ENCODE measurements at regions not wholly inside any gene's neighbourhood (a gene's known extent, or its start where the extent isn't known, plus 50 kb on each side); places are given as distances from the start of the nearest gene placed in this dataset.

DNA sequence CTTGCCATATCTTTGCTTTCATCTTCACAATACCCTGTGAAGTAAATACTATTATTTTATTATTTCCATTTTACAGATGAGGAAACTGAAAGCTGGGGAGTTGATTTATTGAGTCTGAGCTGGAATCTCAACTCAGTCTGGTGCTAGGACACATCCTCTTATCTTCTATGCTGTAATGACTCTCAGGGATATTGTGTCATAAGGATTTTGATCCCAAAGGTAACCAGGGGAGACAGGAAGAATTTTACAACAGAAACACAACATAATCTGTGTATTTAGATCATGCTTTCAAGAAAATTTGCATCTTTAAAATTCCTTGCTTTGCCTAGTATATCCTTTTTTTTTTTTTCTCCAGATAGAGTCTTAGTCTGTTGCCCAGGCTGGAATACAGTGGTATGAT, 123.3 kb upstream of the BTG1 start:
- H3K4me3 ChIP-seq, result no peak overlapping the region
- no peaks in the 10 kb centered on the region for H3K36me3 ChIP-seq
- DNase-seq, result no peak
- H3K27ac ChIP-seq, result no peak overlapping the region
- H3K9me3 ChIP-seq, result no peaks in the 10 kb centered on the region
- TF ChIP-seq, protein P1, sequence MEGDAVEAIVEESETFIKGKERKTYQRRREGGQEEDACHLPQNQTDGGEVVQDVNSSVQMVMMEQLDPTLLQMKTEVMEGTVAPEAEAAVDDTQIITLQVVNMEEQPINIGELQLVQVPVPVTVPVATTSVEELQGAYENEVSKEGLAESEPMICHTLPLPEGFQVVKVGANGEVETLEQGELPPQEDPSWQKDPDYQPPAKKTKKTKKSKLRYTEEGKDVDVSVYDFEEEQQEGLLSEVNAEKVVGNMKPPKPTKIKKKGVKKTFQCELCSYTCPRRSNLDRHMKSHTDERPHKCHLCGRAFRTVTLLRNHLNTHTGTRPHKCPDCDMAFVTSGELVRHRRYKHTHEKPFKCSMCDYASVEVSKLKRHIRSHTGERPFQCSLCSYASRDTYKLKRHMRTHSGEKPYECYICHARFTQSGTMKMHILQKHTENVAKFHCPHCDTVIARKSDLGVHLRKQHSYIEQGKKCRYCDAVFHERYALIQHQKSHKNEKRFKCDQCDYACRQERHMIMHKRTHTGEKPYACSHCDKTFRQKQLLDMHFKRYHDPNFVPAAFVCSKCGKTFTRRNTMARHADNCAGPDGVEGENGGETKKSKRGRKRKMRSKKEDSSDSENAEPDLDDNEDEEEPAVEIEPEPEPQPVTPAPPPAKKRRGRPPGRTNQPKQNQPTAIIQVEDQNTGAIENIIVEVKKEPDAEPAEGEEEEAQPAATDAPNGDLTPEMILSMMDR (IDR thresholded peaks at IDR 0.05), result no peak
- intact Hi-C loops (cut with DNase I; ENCODE audit: low total_unique reads), result no loop called here
- H3K4me1 ChIP-seq, result no peaks in the 10 kb centered on the region
- H3K27me3 ChIP-seq, result no peaks in the 10 kb centered on the region

DNA sequence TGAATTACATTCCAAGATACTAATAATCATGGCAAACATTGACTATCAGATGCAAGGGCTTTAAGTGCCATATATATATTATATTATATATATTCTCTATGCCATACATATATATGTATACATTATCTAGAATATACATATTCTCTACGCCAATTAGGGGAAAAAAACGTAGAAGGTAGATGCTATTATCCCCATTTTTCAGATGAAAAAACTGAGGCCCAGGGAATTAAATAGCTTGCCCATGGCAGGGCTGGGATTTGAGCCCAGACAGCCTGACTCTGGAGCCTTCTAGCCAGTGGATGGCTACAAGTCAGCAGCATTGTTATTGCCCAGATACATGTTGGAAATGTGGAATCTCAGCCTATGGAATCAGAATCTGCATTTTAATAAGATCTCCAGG, 116.0 kb upstream of the BTG1 start:
- intact Hi-C loops (cut with DNase I; ENCODE audit: low total_unique reads), result no loop called here
- Histone ChIP-seq H3K27me3 (no peaks in the 10 kb centered on the region), H3K27ac (no peak overlapping the region), H3K36me3 (no peaks in the 10 kb centered on the region), H3K4me1 (no peaks in the 10 kb centered on the region), H3K9me3 (no peaks in the 10 kb centered on the region), H3K4me3 (no peak overlapping the region)
- TF ChIP-seq, protein P1 (IDR thresholded peaks at IDR 0.05), result no peak
- no peak for DNase-seq

DNA sequence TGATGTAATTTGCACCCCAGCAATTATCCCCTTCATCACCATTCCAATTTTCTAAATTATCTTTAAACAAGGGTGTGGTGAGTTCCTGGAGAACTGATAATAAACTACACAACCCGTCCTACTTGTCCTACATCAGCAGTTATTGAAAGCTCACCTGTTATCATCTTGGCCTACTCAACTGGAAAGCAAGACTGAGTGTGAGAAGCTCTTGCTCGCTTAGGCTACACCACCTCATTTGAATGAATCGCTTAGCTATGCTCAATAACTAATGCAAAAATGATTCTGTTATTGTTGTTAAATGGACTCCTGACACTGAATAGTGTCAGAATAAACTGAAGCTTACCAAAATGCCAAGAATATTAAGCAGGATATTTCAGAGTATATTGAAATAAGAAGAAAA, 115.4 kb upstream of the BTG1 start:
- TF ChIP-seq, protein P1 (IDR thresholded peaks at IDR 0.05), result no peak
- no peaks in the 10 kb centered on the region for H3K4me1 ChIP-seq
- no peaks in the 10 kb centered on the region for H3K9me3 ChIP-seq
- DNase-seq, result no peak
- no peak overlapping the region for H3K4me3 ChIP-seq
- H3K27me3 ChIP-seq, result no peaks in the 10 kb centered on the region
- intact Hi-C loops (cut with DNase I; ENCODE audit: low total_unique reads), result no loop called here
- H3K27ac ChIP-seq, result no peak overlapping the region
- H3K36me3 ChIP-seq, result no peaks in the 10 kb centered on the region

DNA sequence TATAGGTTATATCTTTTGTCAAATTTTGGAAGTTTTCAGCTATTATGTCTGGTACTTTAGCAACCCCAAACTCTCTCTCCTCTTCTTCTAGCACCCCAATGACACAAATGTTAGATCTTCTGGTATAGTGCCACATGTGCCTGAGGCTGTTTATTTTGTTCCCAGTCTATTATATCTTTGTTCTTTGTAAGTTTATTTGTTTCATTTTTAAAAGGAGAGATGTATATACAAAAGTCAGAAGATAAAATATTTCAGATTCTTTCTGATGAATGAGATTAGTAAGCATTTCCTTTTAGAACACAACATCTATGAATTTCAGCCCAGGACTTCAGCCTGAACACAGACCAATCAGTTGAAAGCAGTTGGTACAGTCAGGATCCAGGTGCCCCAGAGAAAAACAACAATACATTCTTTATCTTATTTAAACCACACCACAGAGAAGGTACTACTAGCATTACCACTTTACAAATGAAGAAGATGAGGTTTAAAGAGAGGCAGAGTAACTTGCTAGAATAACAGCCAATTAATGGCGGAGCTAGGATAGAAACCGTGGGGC, 114.1 kb upstream of the BTG1 start:
- Histone ChIP-seq H3K27me3 (no peaks in the 10 kb centered on the region), H3K9me3 (no peaks in the 10 kb centered on the region), H3K36me3 (no peaks in the 10 kb centered on the region), H3K27ac (no peak overlapping the region), H3K4me3 (no peak overlapping the region), H3K4me1 (no peaks in the 10 kb centered on the region)
- intact Hi-C loops (cut with DNase I; ENCODE audit: low total_unique reads), result no loop called here
- DNase-seq, result no peak
- TF ChIP-seq, protein P1 (IDR thresholded peaks at IDR 0.05), result no peak

DNA sequence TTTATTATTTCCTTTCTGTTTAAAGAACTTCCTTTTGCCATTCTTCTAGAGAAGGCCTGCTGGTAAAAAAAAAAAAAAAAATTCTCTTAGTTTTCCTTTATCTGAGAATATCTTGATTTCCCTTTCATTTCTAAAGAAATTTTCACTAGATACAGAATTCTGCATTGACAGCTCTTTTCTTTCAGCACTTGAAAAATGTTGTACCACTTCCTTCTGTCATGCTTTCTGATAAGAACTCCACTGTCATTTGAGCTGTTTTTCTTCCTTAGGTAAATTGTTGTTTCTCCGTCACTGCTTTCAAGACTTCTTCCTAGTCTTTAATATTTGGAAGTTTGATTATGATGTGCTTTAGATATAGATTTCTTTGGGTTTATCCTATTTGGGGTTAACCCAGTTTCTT, 113.6 kb upstream of the BTG1 start:
- TF ChIP-seq, protein P1 (IDR thresholded peaks at IDR 0.05), result no peak
- Histone ChIP-seq H3K27me3 (no peaks in the 10 kb centered on the region), H3K9me3 (no peaks in the 10 kb centered on the region), H3K4me1 (no peaks in the 10 kb centered on the region), H3K36me3 (no peaks in the 10 kb centered on the region), H3K27ac (no peak overlapping the region), H3K4me3 (no peak overlapping the region)
- no peak for DNase-seq
- intact Hi-C loops (cut with DNase I; ENCODE audit: low total_unique reads), result no loop called here

DNA sequence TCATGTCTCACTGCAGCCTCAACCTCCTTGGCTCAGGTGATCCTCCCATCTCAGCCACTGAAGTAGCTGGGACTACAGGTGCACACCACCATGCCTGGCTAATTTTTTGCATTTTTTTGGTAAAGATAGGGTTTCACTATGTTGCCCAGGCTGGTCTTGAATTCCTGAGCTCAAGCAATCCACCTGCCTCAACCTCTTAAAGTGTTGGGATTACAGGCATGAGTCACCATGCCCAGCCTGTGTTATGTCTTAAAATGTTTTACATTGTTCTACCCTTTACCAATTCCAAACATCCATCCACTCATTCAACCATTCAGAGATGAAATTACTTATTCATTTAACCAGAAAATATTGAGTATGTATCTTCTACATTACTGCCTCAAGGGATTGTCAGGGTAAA, 111.6 kb upstream of the BTG1 start:
- DNase-seq, result no peak
- Histone ChIP-seq H3K27me3 (no peaks in the 10 kb centered on the region), H3K27ac (no peak overlapping the region), H3K36me3 (no peaks in the 10 kb centered on the region), H3K4me1 (no peaks in the 10 kb centered on the region), H3K4me3 (no peak overlapping the region), H3K9me3 (no peaks in the 10 kb centered on the region)
- TF ChIP-seq, protein P1 (IDR thresholded peaks at IDR 0.05), result no peak
- intact Hi-C loops (cut with DNase I; ENCODE audit: low total_unique reads), result no loop called here
